Lung microvascular endothelial cell (primary cell): ENCODE measurements at regions not wholly inside any gene's neighbourhood (a gene's known extent, or its start where the extent isn't known, plus 50 kb on each side); places are given as distances from the start of the nearest gene placed in this dataset.
"Not testable (repeated sequence)": the region's sequence is repeated elsewhere in the genome, so short reads cannot be mapped to it uniquely, and the experiment has no call there.

Source experiments
- DNase-seq, 2 donors: peaks; one replicate each; pipeline versions ENCODE4 v3.0.0 to v3.0.0-alpha.2; 2010; ENCODE audit warnings: low read depth in 2 of 2

GRCh38 chrX:112577146-112577545, 102.6 kb downstream of the LHFPL1 start:
- DNase-seq: no peak

GRCh38 chrX:112571388-112571787, 108.3 kb downstream of the LHFPL1 start:
- no peak for DNase-seq

GRCh38 chrX:112555831-112556230, 123.9 kb downstream of the LHFPL1 start:
- no peak for DNase-seq

DNA sequence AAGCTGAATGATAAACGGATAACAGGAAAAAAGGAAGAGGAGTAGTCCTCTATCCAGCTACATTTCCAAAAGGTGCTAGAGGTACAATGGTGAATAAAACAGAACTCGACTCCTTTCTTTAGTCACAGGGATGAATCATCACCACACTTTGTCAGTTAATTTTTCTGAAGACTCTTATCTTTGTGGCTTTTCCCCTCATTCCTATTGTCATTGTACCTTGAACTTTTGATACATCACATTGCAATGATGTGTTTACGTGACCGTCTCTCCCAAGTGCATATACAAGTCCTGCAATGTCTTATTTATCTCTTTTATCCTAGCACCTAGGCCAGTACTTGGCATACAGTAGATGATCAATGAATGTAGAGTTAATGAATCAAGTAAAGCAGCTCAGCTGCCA, 134.7 kb downstream of the LHFPL1 start:
- DNase-seq: no peak

DNA sequence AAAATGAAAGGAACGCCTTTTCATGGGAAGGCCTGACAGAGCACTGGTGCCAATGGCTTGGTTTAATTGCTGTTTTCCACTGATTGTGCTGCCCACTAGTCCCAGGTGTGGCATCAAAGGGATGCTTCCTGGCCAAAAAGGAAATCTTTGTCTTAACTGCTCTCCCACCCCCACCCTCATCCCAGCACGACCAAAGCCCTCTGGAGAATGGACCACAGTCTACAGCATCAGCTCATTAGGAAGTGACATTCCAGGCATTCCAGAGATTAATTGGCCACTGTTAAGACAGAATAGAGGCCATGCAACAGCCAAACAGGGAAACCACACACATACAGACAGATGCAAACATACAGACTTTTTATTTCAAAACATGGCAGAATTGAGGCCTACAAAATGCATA, 143.2 kb downstream of the LHFPL1 start:
- no peak for DNase-seq

DNA sequence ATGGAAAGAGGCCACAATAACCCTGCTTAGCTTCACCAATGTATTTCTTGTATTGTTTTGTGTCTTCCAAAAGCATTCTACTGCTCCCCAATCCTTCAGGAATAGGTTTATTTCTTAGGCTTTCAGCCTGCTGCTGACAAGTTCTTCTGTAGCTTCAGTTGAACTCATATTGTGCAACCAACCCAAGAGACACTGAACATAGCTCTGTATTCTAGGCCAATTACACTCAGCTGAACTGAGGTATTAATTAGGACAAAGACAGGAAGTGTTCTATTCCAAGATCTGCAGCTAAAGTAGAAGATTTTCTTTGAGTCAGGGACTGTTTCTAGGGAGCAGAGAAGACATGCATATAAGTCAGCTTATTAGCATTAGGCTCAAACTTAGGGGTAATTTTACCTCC, 151.8 kb downstream of the LHFPL1 start:
- no peak for DNase-seq

DNA sequence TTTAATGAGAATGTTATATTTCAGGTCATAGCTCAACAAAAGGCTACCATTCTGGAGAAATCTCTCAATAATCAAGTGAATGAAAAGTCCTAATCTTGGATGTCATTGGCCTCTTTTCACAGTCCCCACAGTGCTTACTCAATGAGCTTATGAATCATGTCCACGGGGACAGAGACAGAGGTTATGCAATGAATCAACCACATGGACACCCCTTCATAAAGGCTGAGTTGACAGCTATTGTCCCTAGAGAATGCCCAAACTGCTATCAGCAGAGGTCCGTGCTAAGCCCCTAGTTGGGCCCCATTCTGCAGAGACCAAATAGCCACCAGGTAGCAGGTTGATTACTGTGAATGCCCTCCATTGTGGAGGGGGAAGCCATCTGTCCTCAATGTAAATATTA, 158.1 kb downstream of the LHFPL1 start:
- DNase-seq: no peak

DNA sequence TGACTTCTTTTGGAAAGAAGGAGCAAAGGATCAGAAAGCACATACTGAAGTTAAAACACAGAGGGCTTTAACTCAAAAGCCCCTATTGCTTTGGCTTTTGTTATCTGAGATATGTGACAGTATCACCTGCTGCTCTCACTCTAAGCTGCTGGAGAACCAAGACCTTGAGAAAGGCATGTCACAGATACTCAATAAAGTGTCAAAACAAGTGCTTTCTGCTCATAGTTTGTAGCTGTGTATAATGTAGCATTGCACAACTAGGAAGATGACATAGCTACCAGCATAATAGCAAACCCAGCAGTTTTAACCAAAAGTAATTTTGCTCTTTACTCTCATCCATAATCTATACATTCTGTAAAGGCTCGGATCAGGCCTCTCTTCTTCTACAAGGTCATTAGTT, 159.6 kb downstream of the LHFPL1 start:
- no peak for DNase-seq

DNA sequence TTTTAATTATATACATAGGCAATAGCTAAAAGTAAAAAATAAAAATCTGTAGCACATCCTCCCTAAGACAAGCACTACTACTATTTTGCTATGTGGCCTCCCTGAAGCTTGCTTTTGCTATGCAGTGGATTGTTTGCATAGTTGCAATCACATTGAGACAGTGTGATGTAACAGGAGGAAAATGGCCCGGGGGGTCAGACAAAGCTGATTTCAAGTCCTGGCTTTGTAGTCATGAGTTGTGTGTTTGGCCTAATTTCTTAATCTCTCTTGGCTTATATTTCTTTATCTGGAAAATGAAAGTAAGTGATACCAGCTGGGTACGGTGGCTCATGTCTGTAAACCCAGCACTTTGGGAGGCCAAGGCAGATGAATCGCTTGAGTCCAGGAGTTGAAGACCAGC, 166.6 kb downstream of the LHFPL1 start:
- DNase-seq: no peak

DNA sequence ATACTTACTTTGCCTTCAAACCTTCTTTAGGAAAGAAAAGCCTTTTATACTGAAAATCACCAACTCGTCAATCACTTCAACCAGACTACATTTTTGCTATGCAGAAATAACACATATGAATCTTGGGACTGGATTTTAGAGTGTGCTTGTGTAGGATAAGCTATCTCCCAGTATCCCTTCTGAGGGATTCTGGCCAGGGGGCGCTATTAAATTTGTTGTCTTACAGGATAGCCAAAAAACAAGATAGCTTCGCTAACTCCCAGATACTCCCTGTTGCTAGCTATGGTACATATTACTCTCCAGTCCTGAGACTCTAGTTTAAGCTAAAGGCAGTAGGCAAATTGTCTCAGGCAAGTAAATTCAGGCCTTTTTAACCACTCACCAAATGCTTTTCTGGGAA, 167.2 kb downstream of the LHFPL1 start:
- DNase-seq: no peak

DNA sequence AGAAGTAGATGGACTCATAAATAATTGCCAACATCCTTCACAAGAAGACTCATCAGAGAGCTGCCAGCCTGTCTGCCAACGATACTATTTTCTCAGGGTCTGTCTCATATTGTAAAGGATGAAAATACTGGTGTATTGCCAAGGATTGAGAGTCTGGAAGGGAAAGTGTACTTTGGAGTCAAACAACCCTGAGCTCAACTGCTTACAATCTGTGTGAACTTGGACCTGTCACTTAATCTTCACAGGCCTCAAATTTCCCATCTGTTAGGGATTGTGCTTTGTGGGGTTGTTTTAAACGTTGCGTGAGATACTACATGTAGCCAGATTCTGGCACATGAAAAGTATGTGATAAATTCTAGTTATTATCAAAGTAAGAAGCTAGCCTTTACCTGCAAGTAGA, 169.1 kb downstream of the LHFPL1 start:
- DNase-seq: no peak

GRCh38 chrX:112477653-112478052, 202.1 kb downstream of the LHFPL1 start:
- DNase-seq: no peak

- no peak for DNase-seq
Measured at GRCh38 chrX:112473654-112474053, 206.1 kb downstream of the LHFPL1 start.

GRCh38 chrX:112470551-112470950, 209.2 kb downstream of the LHFPL1 start:
- no peak for DNase-seq

DNA sequence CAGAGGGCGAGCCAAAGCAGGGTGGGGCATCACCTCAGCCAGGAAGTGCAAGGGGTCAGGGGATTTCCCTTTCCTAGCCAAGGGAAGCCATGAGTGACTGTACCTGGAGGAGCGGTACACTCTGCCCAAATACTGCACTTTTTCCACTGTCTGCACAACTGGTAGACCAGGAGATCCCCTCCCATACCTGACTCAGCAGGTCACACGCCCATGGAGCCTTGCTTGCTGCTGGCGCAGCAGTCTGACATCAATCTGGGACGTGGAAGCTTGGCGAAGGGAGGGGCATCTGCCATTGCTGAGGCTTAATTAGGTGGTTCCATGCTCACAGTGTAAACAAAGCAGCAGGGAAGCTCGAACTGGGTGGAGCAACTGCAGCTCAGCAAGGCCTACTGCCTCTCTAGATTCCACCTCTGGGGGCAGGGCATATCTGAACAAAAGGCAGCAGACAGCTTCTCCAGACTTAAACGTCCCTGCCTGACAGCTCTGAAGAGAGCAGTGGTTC, 217.7 kb downstream of the LHFPL1 start:
- not testable (repeated sequence) for DNase-seq

- no peak for DNase-seq
Measured at GRCh38 chrX:112457788-112458187, 221.9 kb downstream of the LHFPL1 start.

- no peak for DNase-seq
Measured at GRCh38 chrX:112450810-112451209, 228.9 kb downstream of the LHFPL1 start.

DNA sequence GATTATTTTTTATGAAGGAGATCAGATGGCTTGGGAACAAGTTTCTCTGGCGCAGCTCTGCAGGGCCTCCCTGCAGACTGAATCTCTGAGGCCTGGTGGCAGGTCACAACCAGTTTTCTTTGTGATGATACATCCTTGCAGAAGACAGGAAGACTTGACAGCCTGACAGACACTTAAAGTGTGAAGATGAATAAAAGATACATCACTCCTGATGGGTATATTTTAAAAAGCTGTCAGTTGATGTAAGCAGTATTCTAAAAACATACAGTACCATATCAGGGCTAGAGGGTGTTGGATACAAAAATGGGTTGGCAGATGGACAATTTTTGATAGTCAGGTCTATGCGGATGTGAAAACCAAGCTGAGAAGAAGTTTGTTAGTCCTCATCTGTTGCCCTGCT, 239.5 kb downstream of the LHFPL1 start:
- DNase-seq: no peak

- no peak for DNase-seq
Measured at GRCh38 chrX:112424166-112424565, 255.6 kb downstream of the LHFPL1 start.

GRCh38 chrX:112391313-112391712, 288.4 kb downstream of the LHFPL1 start:
- no peak for DNase-seq

- not testable (repeated sequence) for DNase-seq
Measured at GRCh38 chrX:112381649-112382298, 298.0 kb downstream of the LHFPL1 start.

DNA sequence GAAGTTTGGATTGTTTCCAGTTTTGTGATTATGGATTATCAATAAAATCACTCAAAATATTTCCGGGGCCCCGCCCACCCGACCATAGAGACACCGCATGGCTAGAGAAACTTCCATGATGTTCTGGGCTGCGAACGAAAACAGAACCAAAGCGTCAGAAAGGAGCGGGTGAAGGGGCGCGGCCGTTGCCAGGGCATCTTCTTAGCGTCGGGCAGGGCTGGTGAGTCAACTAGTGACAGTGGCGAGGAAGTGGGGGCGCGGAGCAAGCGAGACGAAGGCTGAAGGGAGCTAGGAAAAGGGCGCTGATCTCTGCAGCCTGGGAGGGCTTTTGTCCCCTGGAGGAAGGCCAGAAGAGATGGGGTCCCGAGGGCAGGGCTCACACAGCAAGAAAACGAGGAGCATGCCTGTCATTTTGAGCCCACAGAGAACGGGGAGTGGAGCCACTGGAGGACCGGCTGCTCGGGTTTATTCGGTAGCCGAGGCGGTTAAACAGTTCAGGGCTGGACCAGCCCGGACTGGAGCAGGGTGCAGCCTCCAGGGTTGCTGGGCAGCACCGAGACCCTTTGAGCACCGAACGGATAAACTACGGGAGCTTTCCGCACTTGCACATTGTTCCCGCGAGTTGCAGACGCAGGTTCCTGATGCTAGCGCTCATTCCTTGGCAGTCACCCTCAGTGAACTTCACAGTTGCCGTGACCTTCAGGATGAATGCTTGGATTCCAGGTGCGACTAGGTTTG, 298.1 kb upstream of the TRPC5 start:
- DNase-seq: no peak

GRCh38 chrX:112377481-112377880, 294.9 kb upstream of the TRPC5 start:
- no peak for DNase-seq
